Kidney glomerular epithelial cell (primary cell): ENCODE measurements at regions not wholly inside any gene's neighbourhood (a gene's known extent, or its start where the extent isn't known, plus 50 kb on each side); places are given as distances from the start of the nearest gene placed in this dataset.
"Not testable (repeated sequence)": the region's sequence is repeated elsewhere in the genome, so short reads cannot be mapped to it uniquely, and the experiment has no call there.

Experiments
- DNase-seq: peaks from one replicate; lab custom pipeline; 2025; lab: John Stamatoyannopoulos, UW

DNA sequence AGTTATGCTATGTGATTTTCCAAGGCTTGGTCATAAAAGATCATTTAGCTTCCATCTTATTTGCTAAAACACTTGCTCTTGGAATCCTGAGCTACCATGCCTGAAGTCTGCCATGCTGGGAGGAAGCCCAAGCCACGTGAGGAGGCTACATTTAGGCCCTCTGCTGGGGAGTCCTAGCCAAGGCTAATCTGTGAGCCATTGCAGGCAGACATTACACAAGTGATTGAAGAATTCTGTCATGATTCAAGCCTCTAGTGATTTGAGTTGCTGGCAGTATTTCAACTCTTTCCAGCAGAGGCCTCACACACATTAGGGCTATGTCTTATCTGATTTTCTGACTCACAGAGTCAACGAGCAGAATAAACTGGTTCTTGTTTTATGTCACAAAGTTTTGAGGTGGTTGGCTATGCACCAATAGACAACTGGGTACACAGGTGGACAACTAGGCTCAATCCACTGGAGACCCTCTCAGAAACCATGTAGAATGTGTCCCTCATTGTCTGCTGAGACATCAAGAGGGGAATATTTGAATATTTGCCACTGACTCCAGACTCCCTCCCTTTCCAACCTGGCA, 227.2 kb upstream of the SULF2 start:
- peak; percentile 79 for DNase-seq

DNA sequence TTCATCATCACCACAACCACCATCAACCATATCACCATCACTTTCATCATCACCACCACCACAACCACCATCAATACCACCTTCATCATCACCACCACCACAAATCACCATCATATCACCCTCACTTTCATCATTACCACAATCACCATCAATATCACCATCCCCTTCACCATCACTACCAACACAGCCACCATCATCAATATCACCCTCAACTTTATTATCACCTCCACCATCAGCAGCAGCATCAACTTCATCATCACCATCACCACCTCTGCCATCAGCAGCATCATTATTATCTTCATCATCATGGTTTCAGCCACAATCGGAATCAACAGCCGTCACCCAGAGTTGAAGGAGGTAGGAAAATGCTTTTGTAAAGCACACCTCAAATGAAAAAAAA, 225.7 kb upstream of the SULF2 start:
- no peak for DNase-seq

DNA sequence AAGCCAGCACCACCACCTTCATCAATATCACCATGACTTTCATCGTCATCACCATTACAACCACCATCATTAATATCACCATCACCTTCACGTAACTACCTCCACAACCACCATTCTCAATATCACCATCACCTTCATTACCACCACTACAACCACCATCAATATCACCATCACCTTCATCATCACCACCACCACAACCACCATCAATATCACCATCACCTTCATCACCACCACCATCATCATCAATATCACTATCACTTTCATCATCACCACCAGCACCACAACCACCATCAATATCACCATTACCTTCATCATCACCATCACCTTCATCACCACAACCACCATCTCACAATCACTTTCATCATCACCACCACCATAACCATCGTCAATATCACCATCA, 225.3 kb upstream of the SULF2 start:
- no peak for DNase-seq

GRCh38 chr20:48008850-48009515, 223.7 kb upstream of the SULF2 start:
- no peak for DNase-seq

DNA sequence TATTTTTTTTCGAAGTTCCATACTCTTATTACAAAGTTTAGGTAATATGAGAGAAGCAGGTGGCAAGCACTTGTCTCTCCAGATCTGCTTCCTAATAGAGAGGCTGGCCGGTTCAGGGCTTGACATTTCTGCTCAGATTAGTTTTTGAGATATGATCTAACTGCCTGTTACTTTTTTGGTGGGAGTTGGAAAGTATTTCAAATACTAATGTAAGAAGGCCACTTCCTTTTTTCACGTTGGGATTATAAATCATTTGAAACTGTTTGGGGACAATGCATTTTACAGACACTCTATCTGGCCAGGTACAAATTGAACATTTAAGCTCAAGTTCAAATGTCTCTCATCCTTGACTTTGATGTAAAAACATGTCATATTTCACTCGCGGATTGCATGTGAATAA, 222.1 kb upstream of the SULF2 start:
- DNase-seq = no peak

GRCh38 chr20:48006036-48006833, 221.0 kb upstream of the SULF2 start:
- DNase-seq = no peak

DNA sequence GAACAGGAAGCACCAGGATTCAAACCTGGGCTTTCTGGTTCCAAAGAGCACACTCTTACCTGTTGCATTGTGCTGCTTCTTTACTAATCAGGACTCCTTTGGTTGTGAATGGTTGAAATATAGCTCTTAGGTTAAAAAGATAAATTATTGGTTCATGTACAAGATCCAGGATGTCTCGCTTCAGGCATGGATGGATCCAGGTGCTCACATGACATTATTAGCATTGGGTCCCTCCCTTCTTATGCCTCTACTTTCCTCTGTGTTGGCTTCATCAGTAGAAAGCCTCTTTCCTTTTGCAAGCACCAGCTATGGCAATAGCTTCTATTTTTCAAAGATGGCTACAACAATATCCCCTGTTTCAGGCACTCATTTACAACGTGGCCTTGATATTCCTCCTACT, 217.7 kb upstream of the SULF2 start:
- no peak for DNase-seq

- DNase-seq = no peak
Measured at GRCh38 chr20:48002517-48002970, 217.3 kb upstream of the SULF2 start.

DNA sequence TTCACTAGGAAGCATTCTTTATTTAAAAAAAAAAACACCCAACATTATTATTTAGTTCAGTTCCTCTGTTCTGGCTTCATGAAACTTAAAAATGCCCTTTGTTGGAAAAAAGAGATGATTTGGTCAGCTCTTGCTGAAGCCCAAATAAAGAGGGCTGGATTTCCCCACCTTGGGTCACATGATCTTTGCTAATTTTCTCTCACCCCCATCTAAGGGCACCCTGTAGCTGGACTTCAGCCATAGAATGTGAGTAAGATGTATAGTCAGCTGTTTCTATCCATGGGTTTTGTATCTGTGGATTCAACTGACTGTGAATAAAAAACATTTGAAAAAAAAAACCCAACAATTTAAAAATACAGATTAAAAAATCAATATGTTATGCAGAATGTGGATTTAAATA, 213.9 kb upstream of the SULF2 start:
- DNase-seq = no peak

GRCh38 chr20:47998736-47999135, 213.5 kb upstream of the SULF2 start:
- DNase-seq = no peak

- DNase-seq = no peak
Measured at GRCh38 chr20:47995661-47996060, 210.4 kb upstream of the SULF2 start.

DNA sequence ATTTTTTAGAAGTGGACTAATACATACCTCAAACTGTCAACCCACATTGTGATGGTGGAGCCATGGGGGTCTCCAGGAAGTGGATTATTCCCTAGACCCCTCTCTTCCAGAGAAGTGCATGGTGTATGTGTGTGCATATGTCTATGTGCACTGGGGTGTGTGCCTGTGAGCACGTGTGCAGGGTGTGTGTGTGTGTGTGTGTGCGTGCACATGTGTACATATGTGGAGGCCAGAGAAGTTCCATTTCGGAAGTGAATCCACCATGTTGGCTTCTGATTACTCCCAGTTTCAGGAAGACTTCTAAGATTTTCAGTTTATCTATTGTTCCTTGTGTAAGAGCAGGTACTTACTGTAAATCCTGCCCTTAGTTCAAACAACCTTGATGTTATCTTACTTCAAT, 208.5 kb upstream of the SULF2 start:
- no peak for DNase-seq

GRCh38 chr20:47993035-47993755, 207.9 kb upstream of the SULF2 start:
- no peak for DNase-seq

DNA sequence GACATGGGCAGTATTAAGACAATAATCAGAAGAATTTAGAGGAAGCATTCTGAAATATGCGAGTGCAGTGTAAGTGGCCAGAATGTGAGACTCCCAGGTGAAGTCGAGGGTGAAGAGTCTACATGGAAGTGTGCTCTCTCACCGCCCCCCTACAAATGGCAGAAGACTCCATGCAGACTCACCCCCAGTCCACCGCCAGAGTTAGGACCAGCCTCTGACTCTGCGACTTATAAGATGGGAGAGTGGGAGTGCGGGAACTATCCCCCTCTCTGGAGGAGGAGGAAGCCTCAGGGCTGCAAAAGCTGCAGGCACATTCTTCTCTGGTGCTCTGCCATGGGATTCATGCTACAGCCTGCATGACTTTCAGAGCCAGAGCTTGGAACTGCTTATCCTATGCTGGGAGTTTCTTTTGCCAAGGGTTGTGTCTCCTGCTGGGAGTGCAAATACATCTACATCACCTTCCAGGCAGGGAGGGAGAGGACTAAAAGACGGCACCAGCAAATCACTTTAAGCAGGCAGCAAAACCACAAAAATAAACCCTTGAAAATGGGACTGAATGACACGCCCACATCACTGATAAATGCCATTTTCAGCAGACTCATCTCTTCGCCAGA, 206.7 kb upstream of the SULF2 start:
- no peak for DNase-seq

DNA sequence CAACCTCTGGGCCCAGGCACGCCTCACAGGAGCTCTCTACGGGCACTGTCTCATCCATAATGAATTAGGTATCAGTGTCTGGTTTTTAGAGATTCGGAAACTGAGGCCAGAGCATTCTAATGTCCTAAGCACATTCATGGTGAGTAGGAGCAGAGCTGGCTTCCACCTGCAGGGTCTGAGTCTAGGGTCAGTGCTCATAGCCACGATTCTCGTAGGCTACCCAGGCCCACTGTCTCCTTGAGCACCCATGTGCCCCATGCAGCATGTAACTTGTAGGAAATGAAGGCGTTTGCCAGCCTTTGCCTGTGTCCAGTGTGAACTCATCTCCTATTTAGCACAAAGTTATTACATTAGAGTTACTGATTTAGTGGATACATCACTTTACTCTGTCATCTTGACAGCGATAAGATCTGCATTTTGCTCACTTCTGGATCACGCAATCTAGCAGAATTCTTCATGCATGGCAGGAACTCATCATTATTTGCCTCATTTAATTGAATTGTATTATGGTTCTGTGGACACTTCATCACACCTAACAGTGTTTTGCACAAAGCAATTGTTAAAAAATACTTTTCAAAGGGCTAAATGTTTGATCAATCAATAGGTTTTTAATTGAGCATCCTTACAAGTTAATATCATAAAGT, 205.3 kb upstream of the SULF2 start:
- no peak for DNase-seq

GRCh38 chr20:47989957-47990356, 204.7 kb upstream of the SULF2 start:
- peak; percentile 42 for DNase-seq

GRCh38 chr20:47988676-47989075, 203.4 kb upstream of the SULF2 start:
- no peak for DNase-seq

- DNase-seq = peak; percentile 8
Measured at GRCh38 chr20:47985092-47985850, 200.0 kb upstream of the SULF2 start.

- DNase-seq = no peak
Measured at GRCh38 chr20:47984437-47984836, 199.2 kb upstream of the SULF2 start.

DNA sequence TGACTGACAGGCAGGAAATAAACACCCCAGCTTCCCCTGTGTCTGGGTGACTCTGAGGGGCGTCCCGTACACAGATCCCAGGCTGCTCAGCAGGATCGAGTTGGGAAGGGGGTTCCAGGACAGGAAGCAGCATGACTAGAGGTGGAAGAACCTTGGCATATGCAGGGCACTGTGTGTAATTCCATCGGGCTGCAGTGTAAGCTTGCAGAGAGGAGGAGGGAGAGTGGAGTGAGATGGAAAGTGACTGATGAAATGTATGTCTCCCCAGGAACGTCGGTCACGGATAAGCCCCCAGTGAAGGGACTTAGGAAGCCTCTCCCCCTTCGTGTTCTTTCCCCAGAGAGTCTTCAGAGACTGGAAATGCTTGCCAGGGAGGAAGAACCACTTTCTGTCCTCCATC, 198.4 kb upstream of the SULF2 start:
- DNase-seq = not testable (repeated sequence)
